ENCODE measurements at regions not wholly inside any gene's neighbourhood (a gene's known extent, or its start where the extent isn't known, plus 50 kb on each side); places are given as distances from the start of the nearest gene placed in this dataset.

DNA sequence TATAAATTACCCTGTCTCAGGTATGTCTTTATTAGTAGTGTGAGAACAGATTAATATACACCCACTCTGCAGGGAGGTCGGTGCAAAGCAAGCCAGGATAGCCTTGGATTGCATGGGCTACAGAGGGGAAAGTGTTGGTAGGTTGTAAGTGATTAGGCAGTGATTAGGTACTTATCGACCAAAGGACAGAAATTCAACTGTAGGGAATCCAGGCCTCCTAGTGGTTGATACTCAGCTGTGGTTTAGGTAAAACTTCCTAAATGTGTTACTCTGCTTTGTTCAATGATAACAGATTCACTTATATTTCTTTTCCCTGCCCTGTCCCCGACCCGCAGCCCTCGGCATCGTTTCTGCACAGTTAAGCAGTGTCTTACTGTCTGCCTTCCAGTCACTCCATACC is 444.0 kb downstream of the FIGN start:
- DNase-seq (ENCODE audit: low read depth in 2 of 3, low spot score in 2 of 3) = no peak

DNA sequence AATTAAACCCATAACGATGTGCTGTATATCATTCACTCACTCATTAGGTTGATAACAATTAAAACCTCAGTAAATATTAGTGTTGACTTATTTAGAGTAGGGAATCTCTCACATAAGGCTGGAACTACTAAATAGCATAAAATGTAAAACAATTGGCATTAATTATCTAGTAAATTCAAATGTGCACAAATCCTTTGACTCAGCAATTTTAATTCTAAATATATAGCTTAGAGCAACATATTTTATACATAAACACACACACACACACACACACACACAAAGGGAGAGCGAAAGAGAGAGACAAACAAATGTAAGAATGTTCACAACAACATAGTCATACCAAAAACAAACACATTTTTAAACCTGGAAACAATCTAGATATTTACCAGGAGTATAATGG is 443.1 kb upstream of the KCNH7 start:
- no peak for DNase-seq (ENCODE audit: low read depth in 2 of 3, low spot score in 2 of 3)

DNA sequence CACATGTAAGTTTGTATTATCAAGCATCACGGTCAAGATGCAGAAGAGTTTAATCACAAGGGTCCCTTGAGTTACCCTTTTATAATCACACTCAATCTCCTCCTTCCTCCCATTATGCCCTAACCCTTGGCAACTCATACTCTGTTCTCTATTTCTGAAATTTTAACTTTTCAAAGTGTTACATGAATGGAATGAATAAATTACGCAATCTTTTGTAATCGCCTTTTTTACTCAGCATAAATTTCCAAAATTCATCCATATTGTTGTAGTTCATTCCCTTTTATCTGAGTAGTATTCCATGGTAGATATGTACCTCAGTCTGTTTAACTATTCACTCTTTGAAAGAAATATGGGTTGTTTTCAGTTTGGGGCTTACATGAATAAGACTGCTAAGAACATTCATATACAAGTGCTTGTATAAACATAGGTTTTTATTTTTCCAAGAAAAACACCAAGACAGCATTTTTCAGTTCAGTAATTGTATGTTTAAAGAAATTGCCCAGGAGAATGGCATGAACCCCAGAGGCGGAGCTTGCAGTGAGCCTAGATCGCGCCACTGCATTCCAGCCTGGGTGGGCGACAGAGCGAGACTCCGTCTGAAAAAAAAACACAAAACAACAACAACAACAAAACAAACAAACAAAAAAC is 430.9 kb upstream of the KCNH7 start:
- no peak for DNase-seq (ENCODE audit: low read depth in 2 of 3, low spot score in 2 of 3)

DNA sequence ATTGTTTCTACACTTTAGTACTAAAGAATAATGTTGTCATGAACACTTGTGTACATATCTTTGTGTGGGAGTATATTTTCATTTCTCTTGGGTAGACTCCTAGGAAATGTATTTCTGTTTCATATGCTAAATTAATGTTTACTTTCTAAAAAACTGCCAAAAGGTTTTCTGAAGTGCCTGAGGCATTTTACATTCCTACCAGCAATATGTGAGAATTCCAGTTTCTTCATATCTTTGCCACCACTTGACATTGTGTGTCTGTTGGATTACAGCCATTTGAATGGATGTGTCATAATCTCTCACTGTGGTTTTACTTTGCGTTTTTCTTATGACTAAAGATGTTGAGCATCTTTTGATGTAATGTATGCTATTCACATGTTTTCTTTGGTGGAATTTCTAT is 428.2 kb upstream of the KCNH7 start:
- no peak for DNase-seq (ENCODE audit: low read depth in 2 of 3, low spot score in 2 of 3)

DNA sequence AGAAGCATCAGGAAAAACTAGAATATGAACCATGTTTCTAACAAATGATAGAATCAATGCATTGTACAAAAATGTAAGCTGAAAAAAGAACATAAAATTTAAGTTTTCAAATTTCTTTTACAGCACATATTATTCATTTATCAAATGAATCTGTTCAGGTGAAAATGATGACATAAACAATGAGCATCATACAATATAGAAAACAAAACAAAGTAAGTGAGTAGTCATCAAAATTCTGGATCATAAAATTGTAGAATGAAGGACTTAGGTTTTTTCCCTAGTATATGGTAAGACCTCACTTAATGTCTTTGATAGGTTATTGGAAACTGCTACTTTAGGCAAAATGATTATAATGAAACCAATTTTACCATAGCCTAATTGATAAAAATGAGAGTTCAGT is 427.0 kb upstream of the KCNH7 start:
- no peak for DNase-seq (ENCODE audit: low read depth in 2 of 3, low spot score in 2 of 3)

DNA sequence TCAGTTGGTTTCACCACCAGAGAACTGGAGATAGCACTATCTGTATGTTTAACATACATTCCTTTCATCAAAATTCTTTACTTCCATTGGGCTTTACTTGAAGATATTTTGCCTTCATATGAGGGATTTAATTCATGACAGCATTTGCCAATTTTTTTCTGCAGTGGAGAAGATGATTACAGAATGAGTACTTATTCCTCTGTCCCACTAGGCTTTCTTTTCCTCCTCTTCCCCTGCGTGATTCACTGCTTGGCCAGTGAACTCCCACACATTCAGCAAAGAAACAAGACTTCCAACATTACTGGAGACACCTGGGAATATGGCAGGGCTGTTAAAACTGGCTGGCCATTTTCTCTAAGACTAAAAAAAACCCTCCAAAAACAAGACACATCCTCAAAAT is 425.8 kb upstream of the KCNH7 start:
- DNase-seq (ENCODE audit: low read depth in 2 of 3, low spot score in 2 of 3) = no peak

DNA sequence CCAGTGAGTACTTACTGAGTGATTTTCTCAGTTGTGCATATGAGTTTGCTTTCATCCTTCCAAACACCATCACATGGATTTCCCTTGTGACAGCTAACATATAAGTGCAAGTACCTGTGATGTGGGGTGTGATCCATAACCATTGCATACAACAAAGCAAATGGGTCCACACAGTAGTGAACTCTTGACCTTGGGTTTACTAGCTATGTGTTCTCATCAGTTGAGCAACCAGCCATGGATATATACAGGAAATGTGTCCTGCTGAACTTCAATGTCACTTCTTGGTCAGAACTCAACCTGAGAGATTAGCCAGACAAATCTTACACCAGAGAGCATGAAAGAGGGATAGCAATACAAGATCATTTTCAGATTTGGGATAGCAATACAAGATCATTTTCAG is 420.9 kb upstream of the KCNH7 start:
- no peak for DNase-seq (ENCODE audit: low read depth in 2 of 3, low spot score in 2 of 3)

DNA sequence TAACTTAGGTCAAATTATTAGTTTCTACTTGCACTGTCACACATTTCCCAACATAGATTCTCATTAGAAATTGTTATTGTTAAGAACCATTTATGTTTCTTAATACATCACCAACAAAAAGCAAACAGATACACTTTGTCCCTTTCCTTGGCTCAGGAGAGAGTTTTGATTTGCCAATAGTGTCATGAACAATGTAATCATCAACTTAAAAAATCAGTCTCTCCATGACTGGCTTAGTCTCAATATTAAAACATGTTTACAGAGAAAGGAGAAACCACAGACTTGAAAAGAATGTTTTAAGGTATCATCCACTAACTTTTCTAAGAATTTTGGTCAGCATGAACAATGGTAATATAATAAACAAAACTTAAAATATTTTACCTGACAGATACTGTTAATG is 416.5 kb upstream of the KCNH7 start:
- no peak for DNase-seq (ENCODE audit: low read depth in 2 of 3, low spot score in 2 of 3)

DNA sequence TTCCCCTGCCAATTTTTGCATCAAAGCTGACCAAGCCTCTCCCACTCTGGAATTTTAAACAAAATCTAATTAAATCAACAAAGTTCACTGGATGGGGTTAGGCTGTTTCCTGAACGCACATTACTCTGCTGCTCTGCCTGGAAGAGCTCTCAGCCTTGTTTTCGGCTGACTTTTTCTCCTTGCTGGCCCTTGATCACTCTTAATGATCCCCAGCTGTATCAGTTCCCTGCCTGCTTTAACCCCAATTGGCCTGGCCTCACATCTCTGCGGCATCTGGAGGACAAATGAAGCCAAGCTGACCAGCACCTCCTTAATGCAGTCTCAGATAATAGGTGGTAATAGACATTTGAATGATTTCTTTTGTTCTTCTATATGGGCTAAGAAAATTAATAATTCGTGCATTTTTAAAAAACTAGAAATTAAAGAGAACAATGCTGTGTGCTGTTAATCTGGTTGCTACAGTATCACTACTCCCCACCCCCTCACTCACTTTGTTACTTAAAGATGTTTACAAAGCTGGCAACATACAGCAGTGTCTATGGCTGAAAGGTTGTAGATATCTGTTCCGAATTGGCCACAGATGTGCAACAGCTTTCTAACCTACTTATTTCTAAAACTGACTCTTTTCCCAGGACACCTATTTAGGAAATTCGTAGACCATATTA is 415.2 kb upstream of the KCNH7 start:
- DNase-seq (ENCODE audit: low read depth in 2 of 3, low spot score in 2 of 3) = no peak

DNA sequence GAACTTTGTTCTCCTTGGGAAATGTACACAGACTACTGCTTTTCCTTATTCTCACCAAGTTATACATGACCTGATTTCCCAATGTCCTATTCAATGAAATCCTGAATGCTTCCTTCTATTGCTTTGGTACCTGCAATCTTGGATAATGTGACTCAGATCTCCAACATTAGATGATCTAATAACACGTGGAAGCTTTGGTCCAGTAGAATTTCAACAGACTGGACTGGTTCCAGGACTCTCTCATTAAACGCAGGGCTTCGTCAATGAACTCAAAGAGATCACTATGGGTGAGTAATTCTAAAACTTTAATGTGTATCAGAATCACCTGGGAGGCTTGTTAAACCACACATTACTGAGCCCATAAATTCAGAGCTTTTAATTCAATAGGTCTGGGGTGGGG is 413.6 kb upstream of the KCNH7 start:
- DNase-seq (ENCODE audit: low read depth in 2 of 3, low spot score in 2 of 3) = no peak

DNA sequence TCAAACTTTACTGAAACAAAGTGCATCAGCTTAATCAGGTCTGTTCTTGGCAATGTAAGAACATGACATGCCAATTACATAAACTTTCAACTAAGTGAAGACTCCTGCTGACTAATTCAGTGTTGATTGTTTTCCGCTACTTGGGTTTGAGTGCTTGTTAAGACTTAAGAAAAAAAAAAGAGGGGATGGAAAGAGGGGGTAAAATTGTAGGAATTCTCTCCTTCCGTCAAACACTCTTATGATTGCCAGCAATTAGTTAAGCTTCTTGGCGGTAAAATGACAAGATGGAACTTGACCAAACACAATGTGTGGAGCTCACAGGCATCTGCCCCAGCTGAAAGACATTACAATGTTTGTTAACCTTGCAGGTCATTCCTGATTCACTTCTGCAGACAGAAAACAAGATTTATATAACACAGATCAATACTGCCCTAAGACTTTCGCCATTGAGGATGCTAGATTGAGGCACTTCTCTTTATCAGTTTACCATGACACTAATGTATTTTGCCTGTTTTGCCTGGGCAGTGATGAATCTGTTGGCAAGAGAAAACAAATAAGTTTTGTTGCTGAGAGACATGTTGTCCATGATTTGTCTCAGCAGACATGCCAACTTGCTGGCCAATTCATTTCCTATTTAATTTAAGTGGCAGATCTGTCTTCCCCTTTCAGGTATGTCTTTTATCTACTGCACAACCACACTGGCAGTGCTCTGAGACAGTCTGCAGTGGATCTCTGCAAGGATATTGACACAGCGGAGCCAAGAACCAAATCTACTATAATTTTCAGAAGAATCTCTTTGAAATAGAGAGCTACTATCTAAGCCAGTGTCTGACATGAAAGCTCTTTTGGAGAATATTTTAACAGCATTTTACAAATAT is 410.0 kb upstream of the KCNH7 start:
- no peak for DNase-seq (ENCODE audit: low read depth in 2 of 3, low spot score in 2 of 3)

DNA sequence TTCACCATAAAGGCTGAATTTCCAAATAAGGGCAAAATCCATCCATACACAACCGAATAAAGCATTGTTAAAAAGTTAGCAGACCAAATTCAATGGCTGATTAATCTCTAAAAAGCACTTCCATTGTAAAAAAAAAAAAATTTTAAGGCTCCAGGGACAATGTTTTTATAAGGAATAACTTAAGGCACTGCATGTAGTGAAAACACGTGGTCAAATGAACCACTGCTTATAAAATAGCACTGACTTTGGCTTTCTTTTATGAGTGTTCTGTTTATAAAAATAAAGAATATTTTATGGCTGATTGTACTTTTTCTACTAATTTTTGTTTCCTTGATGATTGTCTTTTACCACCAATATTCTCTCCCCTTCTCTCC is 409.3 kb upstream of the KCNH7 start:
- no peak for DNase-seq (ENCODE audit: low read depth in 2 of 3, low spot score in 2 of 3)

DNA sequence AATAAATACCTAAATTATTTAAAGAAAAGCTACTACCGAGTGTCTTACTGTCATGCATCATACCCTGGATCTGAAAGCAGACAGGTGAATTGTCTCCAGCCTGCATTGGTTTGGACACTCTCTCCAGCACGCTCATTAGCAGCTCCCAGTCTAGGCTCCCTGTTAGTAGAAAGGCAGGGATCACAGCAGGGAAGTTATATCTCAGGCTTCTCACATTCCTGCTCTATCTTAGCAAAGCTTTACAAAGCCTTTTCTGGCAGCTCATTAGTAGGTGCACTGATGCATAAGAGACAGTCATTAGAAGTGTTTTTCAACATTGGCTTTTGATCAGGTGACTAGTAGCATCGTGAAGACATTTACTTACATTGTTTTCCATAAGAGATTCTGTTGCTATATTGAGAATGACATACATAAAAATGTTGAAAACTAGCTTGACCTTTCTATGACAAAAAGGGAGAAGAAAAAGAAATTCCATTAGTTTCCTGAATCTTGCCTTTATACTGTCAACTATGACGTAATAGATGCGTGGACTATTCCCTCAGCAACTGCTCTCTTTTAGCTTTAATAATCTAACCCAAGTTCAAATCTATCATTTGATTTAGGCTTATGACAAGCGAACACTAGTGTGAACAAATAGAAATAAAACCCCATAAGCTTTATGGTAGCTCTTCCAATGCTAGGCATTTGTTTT is 408.7 kb upstream of the KCNH7 start:
- DNase-seq (ENCODE audit: low read depth in 2 of 3, low spot score in 2 of 3) = no peak

DNA sequence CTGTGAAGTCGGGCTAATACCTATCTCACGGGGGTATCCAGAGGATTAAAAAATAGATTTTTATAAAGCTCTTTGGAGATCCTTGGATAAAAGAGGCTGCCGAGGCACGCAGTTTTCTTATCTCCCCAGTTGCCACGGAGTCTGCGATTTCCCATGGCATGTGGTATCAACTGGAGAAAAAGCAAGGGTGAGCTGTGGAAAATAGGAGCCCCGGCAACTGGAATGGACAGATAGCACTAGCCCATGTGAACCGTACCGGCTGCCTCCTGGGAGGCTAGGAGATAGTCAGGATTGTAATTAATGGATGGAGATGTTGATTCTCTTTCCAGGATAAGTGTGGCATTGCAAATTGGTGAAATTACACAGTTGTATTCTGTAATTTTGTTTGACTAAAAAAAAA is 407.6 kb upstream of the KCNH7 start:
- no peak for DNase-seq (ENCODE audit: low read depth in 2 of 3, low spot score in 2 of 3)

DNA sequence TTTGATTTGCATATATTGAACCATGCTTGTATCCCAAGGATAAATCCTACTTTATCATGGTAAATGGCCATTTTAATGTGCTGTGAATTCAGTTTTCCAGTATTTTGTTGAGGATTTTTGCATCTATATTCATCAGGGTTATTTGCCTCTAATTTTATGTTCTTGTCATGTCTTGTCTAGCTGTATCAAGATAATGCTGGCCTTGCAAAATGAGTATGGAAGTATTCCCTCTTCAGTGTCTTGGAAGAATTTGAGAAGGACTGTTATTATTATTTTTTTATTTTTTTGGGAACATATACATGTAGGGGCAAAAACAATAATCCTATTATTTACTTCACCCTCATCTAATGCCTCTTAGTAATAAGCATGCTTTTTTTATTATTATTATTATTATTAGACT is 398.0 kb upstream of the KCNH7 start:
- no peak for DNase-seq (ENCODE audit: low read depth in 2 of 3, low spot score in 2 of 3)

DNA sequence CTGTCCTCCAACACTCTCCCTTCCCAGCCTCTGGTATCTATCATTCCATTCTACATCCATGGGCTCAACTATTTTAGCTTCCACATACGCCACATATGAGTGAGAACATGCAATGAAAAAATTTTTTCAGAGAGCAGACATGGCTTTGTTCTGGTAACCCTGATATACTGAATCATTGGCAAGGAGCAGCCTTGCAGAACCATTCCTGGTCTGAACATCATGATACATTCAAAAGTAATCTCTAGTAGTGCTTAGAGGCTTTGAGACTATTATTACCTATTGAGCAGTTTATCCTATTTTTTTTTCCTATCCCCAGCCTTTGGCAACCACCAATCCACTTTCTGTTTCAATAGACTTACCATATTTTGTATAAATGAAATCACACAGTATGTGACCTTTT is 393.1 kb upstream of the KCNH7 start:
- DNase-seq (ENCODE audit: low read depth in 2 of 3, low spot score in 2 of 3) = no peak

DNA sequence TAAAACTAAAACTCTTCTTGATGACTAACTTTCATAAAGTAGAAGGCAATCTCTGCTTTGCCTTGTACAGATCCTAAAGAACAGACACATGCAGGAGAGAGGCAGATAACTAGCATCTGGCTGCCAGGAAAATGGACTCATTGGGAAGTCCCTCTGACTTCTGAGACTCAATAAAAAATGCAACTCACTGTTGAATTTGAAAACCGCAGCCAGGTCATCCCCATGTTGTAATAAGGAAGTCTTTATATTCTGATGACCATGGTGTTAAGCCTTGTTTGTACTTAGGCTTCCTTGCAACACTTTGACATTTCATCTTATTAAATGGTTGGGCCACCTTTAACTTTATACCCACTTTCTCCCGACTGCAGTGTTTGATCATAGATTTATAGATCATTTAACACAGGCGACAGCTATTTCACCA is 375.1 kb upstream of the KCNH7 start:
- no peak for DNase-seq (ENCODE audit: low read depth in 2 of 3, low spot score in 2 of 3)

DNA sequence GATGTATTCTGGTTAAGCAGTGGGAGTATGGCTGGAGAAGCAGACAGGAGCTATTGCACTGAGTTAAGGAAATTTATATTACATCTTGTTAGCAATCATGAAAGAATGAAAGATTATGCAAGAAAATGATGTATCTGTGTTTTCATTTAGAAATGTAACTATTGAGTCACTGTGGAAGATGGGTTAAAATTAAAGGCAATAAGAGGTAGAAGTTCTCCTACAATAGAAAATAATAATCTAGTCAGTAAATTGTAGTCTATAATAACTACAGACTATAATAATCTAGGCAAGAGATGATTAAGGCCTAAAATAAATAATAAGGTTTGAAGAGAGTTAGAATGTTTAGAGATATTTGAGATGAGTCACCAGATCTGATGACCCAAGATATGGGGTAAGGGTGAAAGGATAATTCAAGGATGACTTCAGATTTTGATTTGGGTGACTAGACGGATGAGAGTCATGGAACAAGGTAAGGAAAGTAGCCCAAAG is 371.9 kb upstream of the KCNH7 start:
- DNase-seq (ENCODE audit: low read depth in 2 of 3, low spot score in 2 of 3) = no peak

DNA sequence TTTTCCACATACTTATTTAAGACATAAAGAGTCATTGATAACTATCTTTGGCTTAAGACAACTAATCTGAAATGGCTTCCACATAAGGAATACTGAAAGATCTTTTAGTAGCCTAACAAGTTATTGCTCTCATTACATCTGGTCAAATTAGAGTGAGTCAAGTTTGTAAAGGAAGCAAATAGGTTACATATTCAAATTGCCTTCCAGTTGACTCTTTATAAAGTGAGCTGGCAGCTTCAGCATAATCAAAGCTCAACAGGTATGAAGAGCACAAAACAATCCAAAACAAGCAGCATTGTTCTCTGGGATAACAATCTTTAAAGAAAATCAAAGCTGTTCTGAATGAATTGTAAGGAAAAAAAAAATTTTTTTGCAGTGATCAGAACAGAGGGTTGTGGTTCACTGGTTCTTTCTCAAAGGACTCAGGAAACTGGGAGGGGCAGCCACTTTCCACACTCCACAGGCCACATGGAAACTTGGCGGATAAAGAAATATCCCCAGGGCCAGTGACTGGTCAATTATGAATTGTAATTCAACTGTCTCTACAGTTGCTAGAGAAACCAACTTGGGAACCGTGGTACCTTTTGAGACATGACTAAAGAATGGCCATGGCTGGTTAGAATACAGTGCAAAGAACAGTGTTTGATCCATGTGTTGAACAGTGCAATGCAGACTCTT is 369.3 kb upstream of the KCNH7 start:
- no peak for DNase-seq (ENCODE audit: low read depth in 2 of 3, low spot score in 2 of 3)

DNA sequence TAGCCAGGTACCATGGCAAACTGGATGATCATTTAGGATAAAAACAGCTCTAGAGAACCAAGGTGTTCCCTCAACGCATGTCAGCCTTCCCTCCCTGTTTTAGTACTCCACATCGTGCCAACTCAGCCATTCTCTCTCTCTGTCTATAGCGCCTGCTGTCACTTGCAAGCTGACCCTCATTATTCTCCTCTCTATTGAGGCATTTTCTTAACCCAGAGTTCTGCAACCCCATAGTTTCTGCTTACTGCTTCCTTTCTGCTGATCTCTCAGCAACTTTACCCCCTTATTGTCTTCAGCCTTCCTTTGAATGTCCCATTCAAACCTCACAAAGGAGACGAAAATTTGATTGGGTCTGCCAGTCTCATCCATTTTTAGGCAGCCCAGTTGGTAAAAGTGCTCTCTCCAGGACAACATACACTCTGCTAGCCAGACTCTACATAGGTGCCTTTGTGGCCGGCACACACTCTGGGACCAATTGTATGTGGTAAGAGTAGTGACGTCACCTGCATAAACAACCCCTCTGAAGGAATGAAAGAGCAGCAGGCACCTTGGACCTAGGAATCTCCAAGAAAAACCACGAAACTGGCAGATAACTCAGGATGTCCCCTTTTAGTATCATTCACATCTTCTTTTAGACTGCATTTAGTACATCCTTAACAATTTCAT is 367.2 kb upstream of the KCNH7 start:
- no peak for DNase-seq (ENCODE audit: low read depth in 2 of 3, low spot score in 2 of 3)
